ENCODE measurements at regions not wholly inside any gene's neighbourhood (a gene's known extent, or its start where the extent isn't known, plus 50 kb on each side); places are given as distances from the start of the nearest gene placed in this dataset.

- Histone ChIP-seq H3K27me3 (ENCODE audit: control insufficient read depth in 4 of 4, insufficient read depth in 4 of 4, low read length in 3 of 4) (no peaks in the 10 kb centered on the region), H3K9me3 (ENCODE audit: control insufficient read depth in 4 of 4, low read length in 3 of 4) (no peaks in the 10 kb centered on the region), H3K36me3 (ENCODE audit: control insufficient read depth in 4 of 4, insufficient read depth in 3 of 4, low read depth in 1 of 4, low read length in 3 of 4) (no peaks in the 10 kb centered on the region), H3K4me3 (ENCODE audit: low read depth in 1 of 3, low read length in 3 of 3) (no peak overlapping the region), H3K4me1 (ENCODE audit: control insufficient read depth in 4 of 4, insufficient read depth in 4 of 4, low read length in 3 of 4) (no peaks in the 10 kb centered on the region), H3K27ac (ENCODE audit: low read depth in 1 of 2, low read length in 2 of 2) (no peak overlapping the region), H3K9ac (ENCODE audit: low read depth in 1 of 2, low read length in 2 of 2) (no peak overlapping the region)
- no peak for TF ChIP-seq FOXA2 (IDR thresholded peaks at IDR 0.05)
- TF ChIP-seq YY1 (IDR thresholded peaks at IDR 0.05) = no peak
- TF ChIP-seq TAF1 (conservative IDR thresholded peaks at IDR 0.05) = no peak
- no peak for TF ChIP-seq ZBTB33 (IDR thresholded peaks at IDR 0.05)
- TF ChIP-seq RXRA (IDR thresholded peaks at IDR 0.05) = no peak
- 57% methylated on average over 3 of the region's 3 CpGs for WGBS
- no peak for DNase-seq (ENCODE audit: low spot score)
Observed at GRCh38 chr13:65911546-65912193, 1318.5 kb downstream of the PCDH9 start.

GRCh38 chr13:65909501-65909900 lies 1320.6 kb downstream of the PCDH9 start:
- 76% methylated on average over 1 of the region's 1 CpG for WGBS
- TF ChIP-seq ATF3 (IDR thresholded peaks at IDR 0.05) (no peak), RAD21 (IDR thresholded peaks at IDR 0.05) (no peak), FOXA1 (IDR thresholded peaks at IDR 0.05) (no peak), RXRA (IDR thresholded peaks at IDR 0.05) (no peak), MAX (IDR thresholded peaks at IDR 0.05) (no peak), HNF4G (IDR thresholded peaks at IDR 0.05) (no peak), HNF4A (conservative IDR thresholded peaks at IDR 0.05) (no peak), NR2F2 (IDR thresholded peaks at IDR 0.05) (no peak), REST (IDR thresholded peaks at IDR 0.05) (no peak), FOXA2 (IDR thresholded peaks at IDR 0.05) (no peak), SP1 (IDR thresholded peaks at IDR 0.05) (no peak), ZBTB33 (IDR thresholded peaks at IDR 0.05) (no peak), YY1 (IDR thresholded peaks at IDR 0.05) (no peak), EGR1 (IDR thresholded peaks at IDR 0.05; ENCODE audit: low read depth in 2 of 2) (no peak)
- no peak for DNase-seq (ENCODE audit: low spot score)
- Histone ChIP-seq H3K4me3 (ENCODE audit: low read depth in 1 of 3, low read length in 3 of 3) (no peak overlapping the region), H3K9ac (ENCODE audit: low read depth in 1 of 2, low read length in 2 of 2) (no peak overlapping the region), H3K27me3 (ENCODE audit: control insufficient read depth in 4 of 4, insufficient read depth in 4 of 4, low read length in 3 of 4) (no peaks in the 10 kb centered on the region), H3K27ac (ENCODE audit: low read depth in 1 of 2, low read length in 2 of 2) (no peak overlapping the region), H3K4me1 (ENCODE audit: control insufficient read depth in 4 of 4, insufficient read depth in 4 of 4, low read length in 3 of 4) (no peaks in the 10 kb centered on the region), H3K9me3 (ENCODE audit: control insufficient read depth in 4 of 4, low read length in 3 of 4) (no peaks in the 10 kb centered on the region), H3K36me3 (ENCODE audit: control insufficient read depth in 4 of 4, insufficient read depth in 3 of 4, low read depth in 1 of 4, low read length in 3 of 4) (no peaks in the 10 kb centered on the region)

Measured in liver (tissue), 7 donors.